ENCODE measurements at regions not wholly inside any gene's neighbourhood (a gene's known extent, or its start where the extent isn't known, plus 50 kb on each side); places are given as distances from the start of the nearest gene placed in this dataset.

DNA sequence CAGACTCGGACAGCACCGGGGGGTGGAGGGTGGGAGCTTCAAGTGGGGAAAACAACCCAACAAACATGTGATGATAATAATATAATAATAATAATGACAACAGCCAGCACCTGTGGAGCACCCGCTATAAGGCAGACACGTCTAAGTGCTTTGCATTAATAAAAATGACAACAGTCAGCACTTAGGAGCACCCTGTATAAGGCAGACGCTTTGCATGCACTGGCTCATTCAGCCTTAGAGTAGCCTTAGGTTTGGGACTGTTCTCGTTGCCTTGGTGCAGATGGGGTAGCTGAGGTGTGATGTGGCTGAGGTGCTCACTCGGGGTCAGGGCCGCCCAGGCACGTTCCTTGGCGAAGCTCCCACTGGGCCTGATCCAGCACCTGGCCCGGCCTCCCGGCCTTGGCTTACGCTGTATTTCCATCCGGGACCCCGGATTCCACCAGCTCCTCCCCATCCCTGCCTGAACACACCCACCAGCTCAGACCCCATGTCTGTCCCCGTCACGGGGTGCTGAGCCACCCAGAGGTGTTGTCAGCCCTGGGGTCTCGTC is 144.0 kb upstream of the CIBAR2 start:
- TF ChIP-seq, protein P1, sequence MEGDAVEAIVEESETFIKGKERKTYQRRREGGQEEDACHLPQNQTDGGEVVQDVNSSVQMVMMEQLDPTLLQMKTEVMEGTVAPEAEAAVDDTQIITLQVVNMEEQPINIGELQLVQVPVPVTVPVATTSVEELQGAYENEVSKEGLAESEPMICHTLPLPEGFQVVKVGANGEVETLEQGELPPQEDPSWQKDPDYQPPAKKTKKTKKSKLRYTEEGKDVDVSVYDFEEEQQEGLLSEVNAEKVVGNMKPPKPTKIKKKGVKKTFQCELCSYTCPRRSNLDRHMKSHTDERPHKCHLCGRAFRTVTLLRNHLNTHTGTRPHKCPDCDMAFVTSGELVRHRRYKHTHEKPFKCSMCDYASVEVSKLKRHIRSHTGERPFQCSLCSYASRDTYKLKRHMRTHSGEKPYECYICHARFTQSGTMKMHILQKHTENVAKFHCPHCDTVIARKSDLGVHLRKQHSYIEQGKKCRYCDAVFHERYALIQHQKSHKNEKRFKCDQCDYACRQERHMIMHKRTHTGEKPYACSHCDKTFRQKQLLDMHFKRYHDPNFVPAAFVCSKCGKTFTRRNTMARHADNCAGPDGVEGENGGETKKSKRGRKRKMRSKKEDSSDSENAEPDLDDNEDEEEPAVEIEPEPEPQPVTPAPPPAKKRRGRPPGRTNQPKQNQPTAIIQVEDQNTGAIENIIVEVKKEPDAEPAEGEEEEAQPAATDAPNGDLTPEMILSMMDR (IDR thresholded peaks at IDR 0.05) = no peak
- TF ChIP-seq YY1 (IDR thresholded peaks at IDR 0.05; ENCODE audit: low read depth) = no peak
- no peak for TF ChIP-seq SIN3A (IDR thresholded peaks at IDR 0.05; ENCODE audit: borderline replicate concordance, low read depth, low read length)
